ENCODE measurements at regions not wholly inside any gene's neighbourhood (a gene's known extent, or its start where the extent isn't known, plus 50 kb on each side); places are given as distances from the start of the nearest gene placed in this dataset.

DNA sequence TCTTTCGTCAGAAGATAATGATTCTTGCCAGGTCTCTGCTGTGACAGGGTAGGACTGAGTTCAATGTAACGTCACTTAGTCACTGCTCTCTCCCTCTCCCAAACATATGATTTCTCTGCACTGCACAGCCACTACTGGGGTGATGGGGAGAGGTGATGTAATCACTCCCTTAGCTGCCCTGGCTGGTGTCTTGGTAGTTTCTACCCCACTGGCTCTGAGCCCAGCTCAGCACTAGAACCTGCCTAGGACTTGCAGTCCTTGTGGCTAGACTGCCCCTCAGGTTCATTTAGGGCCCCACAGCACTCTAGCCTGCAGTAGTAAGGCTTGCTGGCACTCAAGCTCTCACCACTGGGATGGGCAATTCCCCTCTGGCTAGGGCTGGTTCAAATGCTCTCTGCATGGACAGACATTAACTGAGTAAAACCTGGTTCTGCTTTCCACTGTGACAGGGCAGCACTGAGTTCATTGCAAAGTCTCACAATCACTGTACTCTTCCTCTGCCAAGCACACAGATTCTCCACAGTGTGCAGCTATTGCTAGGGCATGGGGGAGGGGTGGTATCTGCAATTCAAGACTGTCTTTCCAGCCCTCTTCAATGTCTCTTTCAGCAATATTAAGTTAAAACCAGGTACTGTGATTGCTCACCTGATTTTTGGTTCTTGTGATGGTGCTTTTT lies 571.4 kb upstream of the FAT3 start:
- Histone ChIP-seq H4K20me1 (ENCODE audit: insufficient read depth, poor library complexity, severe bottlenecking) (no peaks in the 10 kb centered on the region), H3K27ac (no peak overlapping the region), H3K79me2 (no peaks in the 10 kb centered on the region), H3K4me1 (ENCODE audit: insufficient read depth) (no peaks in the 10 kb centered on the region), H3K9me2 (replicated peaks; ENCODE audit: insufficient read depth) (no peaks in the 10 kb centered on the region), H2AFZ (no peak overlapping the region), H3K27me3 (no peaks in the 10 kb centered on the region), H3K4me2 (no peak overlapping the region), H3K4me3 (no peak overlapping the region), H3K36me3 (replicated peaks; ENCODE audit: insufficient read depth, low read depth) (no peaks in the 10 kb centered on the region), H3K9me3 (ENCODE audit: low read depth) (no peaks in the 10 kb centered on the region)
- DNase-seq (ENCODE audit: low spot score): peak; percentile 13
- TF ChIP-seq EZH2 (IDR thresholded peaks at IDR 0.05; ENCODE audit: borderline replicate concordance): no peak
- no peak for TF ChIP-seq EZH2phosphoT487 (IDR thresholded peaks at IDR 0.05; ENCODE audit: low read depth, severe bottlenecking, unreplicated experiment)
- 88% methylated on average over 2 of the region's 2 CpGs for WGBS (ENCODE audit: low lambda C conversion rate, missing lambda C conversion rate)

DNA sequence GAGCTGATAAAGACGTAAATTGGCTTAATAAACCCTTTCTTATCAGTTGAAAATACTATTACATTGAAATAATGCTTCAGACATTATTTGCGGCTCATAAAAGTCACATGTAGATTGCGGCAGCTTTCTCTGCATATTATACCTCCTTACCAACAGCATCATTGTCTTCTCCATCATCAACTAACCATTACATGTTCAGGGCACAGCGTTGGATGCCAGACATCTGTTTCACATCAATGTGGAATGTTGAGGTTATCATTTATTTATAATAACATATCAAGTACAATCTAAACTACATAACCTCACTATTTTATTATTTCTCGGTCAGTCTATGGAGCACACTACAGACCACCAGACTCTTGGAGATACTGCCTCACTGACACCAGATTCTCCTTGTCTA lies 573.8 kb upstream of the FAT3 start:
- H4K20me1 ChIP-seq (ENCODE audit: insufficient read depth, poor library complexity, severe bottlenecking): no peaks in the 10 kb centered on the region
- H3K27ac ChIP-seq: no peak overlapping the region
- no peaks in the 10 kb centered on the region for H3K36me3 ChIP-seq (replicated peaks; ENCODE audit: insufficient read depth, low read depth)
- WGBS (ENCODE audit: low lambda C conversion rate, missing lambda C conversion rate): 47% methylated on average over 5 of the region's 5 CpGs
- H3K9me2 ChIP-seq (replicated peaks; ENCODE audit: insufficient read depth): no peaks in the 10 kb centered on the region
- no peaks in the 10 kb centered on the region for H3K27me3 ChIP-seq
- no peaks in the 10 kb centered on the region for H3K9me3 ChIP-seq (ENCODE audit: low read depth)
- no peak overlapping the region for H3K4me3 ChIP-seq
- H3K4me2 ChIP-seq: no peak overlapping the region
- DNase-seq (ENCODE audit: low spot score): no peak
- TF ChIP-seq EZH2 (IDR thresholded peaks at IDR 0.05; ENCODE audit: borderline replicate concordance): no peak
- no peak for TF ChIP-seq EZH2phosphoT487 (IDR thresholded peaks at IDR 0.05; ENCODE audit: low read depth, severe bottlenecking, unreplicated experiment)
- TF ChIP-seq, protein P1, sequence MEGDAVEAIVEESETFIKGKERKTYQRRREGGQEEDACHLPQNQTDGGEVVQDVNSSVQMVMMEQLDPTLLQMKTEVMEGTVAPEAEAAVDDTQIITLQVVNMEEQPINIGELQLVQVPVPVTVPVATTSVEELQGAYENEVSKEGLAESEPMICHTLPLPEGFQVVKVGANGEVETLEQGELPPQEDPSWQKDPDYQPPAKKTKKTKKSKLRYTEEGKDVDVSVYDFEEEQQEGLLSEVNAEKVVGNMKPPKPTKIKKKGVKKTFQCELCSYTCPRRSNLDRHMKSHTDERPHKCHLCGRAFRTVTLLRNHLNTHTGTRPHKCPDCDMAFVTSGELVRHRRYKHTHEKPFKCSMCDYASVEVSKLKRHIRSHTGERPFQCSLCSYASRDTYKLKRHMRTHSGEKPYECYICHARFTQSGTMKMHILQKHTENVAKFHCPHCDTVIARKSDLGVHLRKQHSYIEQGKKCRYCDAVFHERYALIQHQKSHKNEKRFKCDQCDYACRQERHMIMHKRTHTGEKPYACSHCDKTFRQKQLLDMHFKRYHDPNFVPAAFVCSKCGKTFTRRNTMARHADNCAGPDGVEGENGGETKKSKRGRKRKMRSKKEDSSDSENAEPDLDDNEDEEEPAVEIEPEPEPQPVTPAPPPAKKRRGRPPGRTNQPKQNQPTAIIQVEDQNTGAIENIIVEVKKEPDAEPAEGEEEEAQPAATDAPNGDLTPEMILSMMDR (IDR thresholded peaks at IDR 0.05; ENCODE audit: poor library complexity): no peak
- no peaks in the 10 kb centered on the region for H3K79me2 ChIP-seq
- no peaks in the 10 kb centered on the region for H3K4me1 ChIP-seq (ENCODE audit: insufficient read depth)
- H2AFZ ChIP-seq: no peak overlapping the region

DNA sequence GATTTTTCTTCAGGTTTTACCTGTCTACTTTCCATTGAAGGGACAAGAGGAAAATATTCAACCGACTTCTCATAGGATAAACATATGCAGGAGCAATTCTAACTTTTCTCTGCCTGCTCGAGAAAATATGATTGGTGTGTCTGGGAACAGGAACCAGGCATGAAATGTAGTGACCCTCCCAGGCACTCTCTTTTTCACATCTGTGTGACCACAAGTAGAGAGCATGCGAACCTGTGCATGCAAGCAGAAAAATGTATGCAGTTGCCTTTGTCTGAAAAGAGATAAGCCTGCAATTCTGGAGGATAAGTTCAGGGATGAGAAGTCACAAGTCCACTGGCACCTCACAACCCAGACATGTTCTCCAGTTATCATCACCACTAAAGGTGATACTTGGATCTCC lies 583.5 kb upstream of the FAT3 start:
- H3K4me1 ChIP-seq (ENCODE audit: insufficient read depth): no peaks in the 10 kb centered on the region

DNA sequence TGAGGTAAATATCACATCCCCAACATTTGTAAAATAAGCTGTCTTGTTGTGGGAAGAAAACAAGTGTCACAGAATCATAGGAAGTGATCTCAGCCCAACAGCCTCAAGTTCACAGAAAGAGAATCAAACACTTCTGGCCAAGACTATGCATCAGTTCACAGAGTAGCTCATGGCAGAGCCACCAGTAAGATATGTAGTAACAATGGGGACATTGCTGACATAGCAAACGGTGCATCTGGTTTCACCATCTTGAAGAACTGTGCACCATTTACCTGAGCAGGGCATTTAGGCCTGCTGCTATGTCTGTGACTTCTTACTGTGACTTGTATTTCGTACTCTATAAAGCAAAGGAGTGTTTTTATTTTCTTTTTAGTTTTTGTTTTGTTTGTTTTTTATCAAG lies 585.3 kb upstream of the FAT3 start:
- H3K36me3 ChIP-seq (replicated peaks; ENCODE audit: insufficient read depth, low read depth): no peaks in the 10 kb centered on the region
- H3K9me2 ChIP-seq (replicated peaks; ENCODE audit: insufficient read depth): no peaks in the 10 kb centered on the region
- H2AFZ ChIP-seq: no peak overlapping the region
- no peak overlapping the region for H3K4me2 ChIP-seq
- H3K27ac ChIP-seq: no peak overlapping the region
- TF ChIP-seq EZH2phosphoT487 (IDR thresholded peaks at IDR 0.05; ENCODE audit: low read depth, severe bottlenecking, unreplicated experiment) (no peak), EZH2 (IDR thresholded peaks at IDR 0.05; ENCODE audit: borderline replicate concordance) (no peak)
- TF ChIP-seq, protein P1 (IDR thresholded peaks at IDR 0.05; ENCODE audit: poor library complexity): no peak
- H3K9me3 ChIP-seq (ENCODE audit: low read depth): no peaks in the 10 kb centered on the region
- 88% methylated on average over 2 of the region's 2 CpGs for WGBS (ENCODE audit: low lambda C conversion rate, missing lambda C conversion rate)
- H3K27me3 ChIP-seq: no peaks in the 10 kb centered on the region
- H3K79me2 ChIP-seq: no peaks in the 10 kb centered on the region
- no peak for DNase-seq (ENCODE audit: low spot score)
- no peaks in the 10 kb centered on the region for H3K4me1 ChIP-seq (ENCODE audit: insufficient read depth)
- H4K20me1 ChIP-seq (ENCODE audit: insufficient read depth, poor library complexity, severe bottlenecking): no peaks in the 10 kb centered on the region
- no peak overlapping the region for H3K4me3 ChIP-seq

More for the DNA sequence above, 583.5 kb upstream of the FAT3 start:
- 87% methylated on average over 3 of the region's 3 CpGs for WGBS (ENCODE audit: low lambda C conversion rate, missing lambda C conversion rate)
- Histone ChIP-seq H4K20me1 (ENCODE audit: insufficient read depth, poor library complexity, severe bottlenecking) (no peaks in the 10 kb centered on the region), H2AFZ (no peak overlapping the region), H3K9me3 (ENCODE audit: low read depth) (no peaks in the 10 kb centered on the region), H3K27me3 (no peaks in the 10 kb centered on the region), H3K4me2 (no peak overlapping the region), H3K79me2 (no peaks in the 10 kb centered on the region), H3K9me2 (replicated peaks; ENCODE audit: insufficient read depth) (no peaks in the 10 kb centered on the region), H3K4me3 (no peak overlapping the region), H3K27ac (no peak overlapping the region), H3K36me3 (replicated peaks; ENCODE audit: insufficient read depth, low read depth) (no peaks in the 10 kb centered on the region)
- TF ChIP-seq EZH2phosphoT487 (IDR thresholded peaks at IDR 0.05; ENCODE audit: low read depth, severe bottlenecking, unreplicated experiment): no peak
- TF ChIP-seq EZH2 (IDR thresholded peaks at IDR 0.05; ENCODE audit: borderline replicate concordance): no peak
- TF ChIP-seq, protein P1 (IDR thresholded peaks at IDR 0.05; ENCODE audit: poor library complexity): no peak
- no peak for DNase-seq (ENCODE audit: low spot score)

All from hepatocyte (in vitro differentiated cells).